Liver (tissue), 8 donors: ENCODE measurements at regions not wholly inside any gene's neighbourhood (a gene's known extent, or its start where the extent isn't known, plus 50 kb on each side); places are given as distances from the start of the nearest gene placed in this dataset.

Experiments
- DNase-seq: peaks from one replicate; pipeline ENCODE4 v3.0.0-alpha.2; 2017; ENCODE audit warnings: low spot score
- H3K27ac ChIP-seq, 2 donors: one replicate each; pipeline ENCODE4 v1.7.0; 2013; ENCODE audit warnings: inconsistent platforms in 2 of 2, low read length in 2 of 2, control low read depth in 1 of 2, low read depth in 1 of 2, mild to moderate bottlenecking in 1 of 2
- H3K27me3 ChIP-seq, 4 donors: one replicate each; pipeline versions ENCODE4 v1.6.1 to v1.7.0; 2013; ENCODE audit warnings: low read length in 3 of 4, inconsistent platforms in 1 of 4, mild to moderate bottlenecking in 1 of 4, moderate library complexity in 1 of 4; ENCODE audit not compliant: control insufficient read depth in 4 of 4, insufficient read depth in 4 of 4
- H3K36me3 ChIP-seq, 4 donors: one replicate each; pipeline versions ENCODE4 v1.6.1 to v1.7.0; 2013; ENCODE audit warnings: low read length in 3 of 4, mild to moderate bottlenecking in 3 of 4, low read depth in 1 of 4, moderate library complexity in 1 of 4; ENCODE audit not compliant: control insufficient read depth in 4 of 4, insufficient read depth in 3 of 4
- H3K4me1 ChIP-seq, 4 donors: one replicate each; pipeline versions ENCODE4 v1.6.1 to v1.7.0; 2013; ENCODE audit warnings: low read length in 3 of 4, mild to moderate bottlenecking in 3 of 4, moderate library complexity in 1 of 4; ENCODE audit not compliant: control insufficient read depth in 4 of 4, insufficient read depth in 4 of 4
- H3K4me3 ChIP-seq, 3 donors: one replicate each; pipeline versions ENCODE4 v1.6.1 to v1.7.0; 2013; ENCODE audit warnings: low read length in 3 of 3, control low read depth in 1 of 3, low read depth in 1 of 3, mild to moderate bottlenecking in 1 of 3
- H3K9ac ChIP-seq, 2 donors: one replicate each; pipeline ENCODE4 v1.7.0; 2013; ENCODE audit warnings: low read length in 2 of 2, mild to moderate bottlenecking in 2 of 2, moderate library complexity in 2 of 2, control low read depth in 1 of 2, low read depth in 1 of 2
- H3K9me3 ChIP-seq, 4 donors: one replicate each; pipeline versions ENCODE4 v1.6.1 to v1.7.0; 2013; ENCODE audit warnings: low read length in 3 of 4; ENCODE audit not compliant: control insufficient read depth in 4 of 4
- ATF3 ChIP-seq: IDR thresholded peaks from 2 replicates; pipeline ENCODE4 v1.6.1; 2016; ENCODE audit warnings: antibody characterized with exemption
- CTCF ChIP-seq: fragments of 150-350 bp; IDR thresholded peaks from 2 replicates; pipeline ENCODE4 v1.5.1; 2017; ENCODE audit warnings: improper control_type of control experiment, low read depth, low read length; ENCODE audit not compliant: missing input control
- EGR1 ChIP-seq, 2 donors: IDR thresholded peaks; 2 replicates each; pipeline ENCODE4 v1.6.1; 2016 to 2018; ENCODE audit warnings: antibody characterized with exemption in 2 of 2, low read depth in 2 of 2
- FOXA1 ChIP-seq: IDR thresholded peaks from 2 replicates; pipeline ENCODE4 v1.6.1; 2016; ENCODE audit warnings: antibody characterized with exemption
- FOXA2 ChIP-seq: IDR thresholded peaks from 2 replicates; pipeline ENCODE4 v1.6.1; 2016; ENCODE audit warnings: antibody characterized with exemption
- GABPA ChIP-seq, 2 donors: IDR thresholded peaks in 1 of 2; conservative IDR thresholded peaks in 1 of 2; 2 replicates each; pipeline ENCODE4 v1.6.1; 2016; ENCODE audit warnings: antibody characterized with exemption in 2 of 2, mild to moderate bottlenecking in 1 of 2, moderate library complexity in 1 of 2
- HNF4A ChIP-seq, 2 donors: conservative IDR thresholded peaks; 2 replicates each; pipeline ENCODE4 v1.6.1; 2016; ENCODE audit warnings: antibody characterized with exemption in 2 of 2, mild to moderate bottlenecking in 2 of 2
- HNF4G ChIP-seq: IDR thresholded peaks from 2 replicates; pipeline ENCODE4 v1.6.1; 2016; ENCODE audit warnings: antibody characterized with exemption
- JUND ChIP-seq, 2 donors: IDR thresholded peaks; 2 replicates each; pipeline ENCODE4 v1.6.1; 2016; ENCODE audit warnings: antibody characterized with exemption in 2 of 2
- MAX ChIP-seq: IDR thresholded peaks from 2 replicates; pipeline ENCODE4 v1.6.1; 2016; ENCODE audit warnings: antibody characterized with exemption
- NR2F2 ChIP-seq: IDR thresholded peaks from 2 replicates; pipeline ENCODE4 v1.6.1; 2016; ENCODE audit warnings: antibody characterized with exemption
- RAD21 ChIP-seq, 2 donors: IDR thresholded peaks; 2 replicates each; pipeline ENCODE4 v1.6.1; 2016; ENCODE audit warnings: antibody characterized with exemption in 2 of 2, mild to moderate bottlenecking in 2 of 2
- REST ChIP-seq: IDR thresholded peaks from 2 replicates; pipeline ENCODE4 v1.6.1; 2016; ENCODE audit warnings: antibody characterized with exemption, mild to moderate bottlenecking
- RXRA ChIP-seq, 2 donors: IDR thresholded peaks; 2 replicates each; pipeline ENCODE4 v1.6.1; 2017 to 2018; ENCODE audit warnings: antibody characterized with exemption in 2 of 2, mild to moderate bottlenecking in 1 of 2
- SP1 ChIP-seq: IDR thresholded peaks from 2 replicates; pipeline ENCODE4 v1.6.1; 2018; ENCODE audit warnings: antibody characterized with exemption, mild to moderate bottlenecking
- TAF1 ChIP-seq: conservative IDR thresholded peaks from 2 replicates; pipeline ENCODE4 v1.6.1; 2016; ENCODE audit warnings: antibody characterized with exemption, mild to moderate bottlenecking
- YY1 ChIP-seq: IDR thresholded peaks from 2 replicates; pipeline ENCODE4 v1.6.1; 2016; ENCODE audit warnings: antibody characterized with exemption, mild to moderate bottlenecking
- ZBTB33 ChIP-seq: IDR thresholded peaks from 2 replicates; pipeline ENCODE4 v1.6.1; 2016; ENCODE audit warnings: antibody characterized with exemption
- WGBS: extraction: QIAGEN DNeasy Blood & Tissue Kit; methylation state at CpG from one replicate; pipeline ENCODE4 v1.1.7; 2013; 5-methylcytosine and 5-hydroxymethylcytosine counted together
- donor health status: healthy.
- donor health status: healthy.
- donor health status: healthy.
- donor health status: healthy.
- donor health status: healthy.

- no peak for TF ChIP-seq REST
These were observed 431.3 kb downstream of the SPATA31D1 start (continued) for GRCh38 chr9:82419696-82420486.

GRCh38 chr9:82421498-82421897 is 432.9 kb downstream of the SPATA31D1 start:
- H3K27me3 ChIP-seq: no peaks in the 10 kb centered on the region
- WGBS: 39% methylated on average over 6 of the region's 6 CpGs
- peak overlapping the region in 1 of 2 donors; percentile 25 for H3K9ac ChIP-seq
- peaks cover 2 to 35% (median 28%) of the 10 kb centered on the region in 4 donors for H3K4me1 ChIP-seq
- H3K36me3 ChIP-seq: no peaks in the 10 kb centered on the region
- H3K4me3 ChIP-seq: no peak overlapping the region
- no peaks in the 10 kb centered on the region for H3K9me3 ChIP-seq
- no peak for TF ChIP-seq CTCF
- TF ChIP-seq MAX: no peak
- TF ChIP-seq GABPA (IDR thresholded peaks at IDR 0.05 in 1 of 2, conservative IDR thresholded peaks at IDR 0.05 in 1 of 2): no peak
- TF ChIP-seq ZBTB33: no peak
- no peak for TF ChIP-seq EGR1 (IDR thresholded peaks at IDR 0.05; ENCODE audit: low read depth in 2 of 2)
- TF ChIP-seq SP1: no peak
- no peak for TF ChIP-seq REST
- TF ChIP-seq NR2F2: no peak
- TF ChIP-seq RAD21 (IDR thresholded peaks at IDR 0.05): peak; percentile 39 to 50
- no peak for TF ChIP-seq FOXA2
- peak; percentile 30 for TF ChIP-seq YY1
- TF ChIP-seq RXRA (IDR thresholded peaks at IDR 0.05): peak in 1 of 2 donors; percentile 78
- no peak for TF ChIP-seq TAF1
- no peak for TF ChIP-seq ATF3
- no peak for TF ChIP-seq HNF4G
- TF ChIP-seq JUND (IDR thresholded peaks at IDR 0.05): no peak
- peak; percentile 15 for TF ChIP-seq FOXA1
- peak; percentile 35 to 76 for TF ChIP-seq HNF4A (conservative IDR thresholded peaks at IDR 0.05)
- DNase-seq: no peak
- H3K27ac ChIP-seq: peak overlapping the region; percentile 16 to 19
